ENCODE measurements at regions not wholly inside any gene's neighbourhood (a gene's known extent, or its start where the extent isn't known, plus 50 kb on each side); places are given as distances from the start of the nearest gene placed in this dataset.

DNA sequence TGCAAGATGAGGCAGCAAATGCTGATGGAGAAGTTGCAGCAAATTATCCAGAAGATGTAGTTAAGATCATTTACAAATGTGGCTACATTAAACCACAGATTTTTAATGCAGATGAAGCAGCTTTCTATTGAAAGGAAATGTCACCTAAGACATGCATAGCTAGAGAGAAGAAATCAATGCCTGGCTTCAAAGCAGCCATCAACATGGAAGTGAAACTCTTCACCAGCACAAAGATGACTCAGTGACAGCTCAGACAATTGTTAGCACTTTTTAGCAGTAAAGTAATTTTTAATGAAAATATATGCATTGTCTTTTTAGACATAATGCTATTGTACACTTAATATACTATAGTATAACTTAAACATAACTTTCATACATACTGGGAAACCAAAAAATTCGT is 71.4 kb downstream of the FANCF start:
- TF ChIP-seq YY1 (IDR thresholded peaks at IDR 0.05; ENCODE audit: insufficient read depth, insufficient read length) (no peak), ZNF274 (IDR thresholded peaks at IDR 0.05; ENCODE audit: low read depth, low read length) (no peak), SUZ12 (IDR thresholded peaks at IDR 0.05; ENCODE audit: extremely low read depth, insufficient read depth, insufficient read length) (no peak)
